K562 (cell line): ENCODE measurements at regions not wholly inside any gene's neighbourhood (a gene's known extent, or its start where the extent isn't known, plus 50 kb on each side); places are given as distances from the start of the nearest gene placed in this dataset.

Experiments
- ATAC-seq: fragments of 200-7000 bp; cut with Tn5 transposase; 3 replicates; pipeline ENCODE4 v1.9.1; 2020; ENCODE audit warnings: moderate library complexity
- BruUV-seq: library from RNA; stranded (reverse); fragments of 400-500 nt; replicated peaks from 2 replicates; lab custom pipeline; 2021; lab: Mats Ljungman, UMichigan
- CTCF ChIA-PET: fragments of 300-600 bp; formaldehyde crosslinking; extraction: SDS; loops from one replicate; lab custom pipeline; 2021; ENCODE audit warnings: low intra/inter-chr PET ratio; lab: Yijun Ruan, JAX
- POLR2A ChIA-PET: fragments of 300-600, 350-650 bp; sonication (Branson Sonifier 250); formaldehyde crosslinking; extraction: SDS; loops from one replicate; lab custom pipeline; 2021; ENCODE audit warnings: antibody characterized with exemption, inconsistent platforms; lab: Yijun Ruan, JAX
- DNase-seq, 4 experiments: peaks; one replicate each; pipeline versions ENCODE4 v3.0.0 to v3.0.0-alpha.2; 2011 to 2018; ENCODE audit warnings: low spot score in 3 of 4, mixed read lengths in 3 of 4; ENCODE audit errors: extremely low read depth in 1 of 4
- FAIRE-seq: peaks from 2 replicates; lab custom pipeline; 2011; peaks lifted over from hg19 to GRCh38; lab: Jason Lieb, UNC
- H2AFZ ChIP-seq: 2 replicates; pipeline ENCODE4 v1.6.0; 2011; ENCODE audit warnings: low read depth, low read length, control low read depth, inconsistent platforms
- H3K27ac ChIP-seq: fragments of 200-600 bp; 3 replicates; pipeline ENCODE4 v1.8.0; 2011; ENCODE audit warnings: low read depth, mild to moderate bottlenecking, control low read depth, inconsistent platforms, low read length, moderate library complexity, mixed read lengths; ENCODE audit errors: extremely low read depth
- H3K27me3 ChIP-seq, 2 experiments: fragments of 300-600 bp in 1 of 2; 2 replicates in 1 of 2; 3 replicates in 1 of 2; pipeline versions ENCODE4 v1.6.0 to v1.8.0; 2011; ENCODE audit warnings: inconsistent platforms in 2 of 2, low read length in 2 of 2, mild to moderate bottlenecking in 1 of 2, mixed read lengths in 1 of 2, moderate library complexity in 1 of 2; ENCODE audit not compliant: control insufficient read depth in 2 of 2, insufficient read depth in 2 of 2
- H3K36me3 ChIP-seq: fragments of 300-600 bp; 3 replicates; pipeline ENCODE4 v1.8.0; 2011; ENCODE audit warnings: mild to moderate bottlenecking, low read length, inconsistent platforms; ENCODE audit not compliant: control insufficient read depth, insufficient read depth
- H3K4me1 ChIP-seq, 2 experiments: fragments of 200-600 bp in 1 of 2; replicated peaks in 1 of 2; 2 replicates in 1 of 2; 3 replicates in 1 of 2; pipeline versions ENCODE4 v1.5.1 to v1.8.0; 2011; ENCODE audit warnings: inconsistent platforms in 2 of 2, low read length in 2 of 2, mild to moderate bottlenecking in 1 of 2, mixed read lengths in 1 of 2, moderate library complexity in 1 of 2; ENCODE audit not compliant: control insufficient read depth in 2 of 2, insufficient read depth in 2 of 2
- H3K4me2 ChIP-seq: 2 replicates; pipeline ENCODE4 v1.6.1; 2011; ENCODE audit warnings: low read length, control low read depth, inconsistent platforms, mixed read lengths; ENCODE audit not compliant: insufficient read depth
- H3K4me3 ChIP-seq: fragments of 200-600 bp; sonication (generic), shearing (Covaris generic); 2 replicates; pipeline ENCODE4 v1.5.1; 2016; ENCODE audit warnings: control low read depth, inconsistent platforms
- H3K79me2 ChIP-seq: fragments of 200-600 bp; 3 replicates; pipeline ENCODE4 v1.8.0; 2011; ENCODE audit warnings: low read length, inconsistent platforms; ENCODE audit not compliant: control insufficient read depth, insufficient read depth
- H3K9ac ChIP-seq, 2 experiments: 2 replicates each; pipeline versions ENCODE4 v1.6.0 to v1.6.1; 2011; ENCODE audit warnings: low read depth in 2 of 2, low read length in 2 of 2, control low read depth in 1 of 2, inconsistent platforms in 1 of 2, mild to moderate bottlenecking in 1 of 2, mixed read lengths in 1 of 2; ENCODE audit not compliant: insufficient read depth in 1 of 2
- H3K9me1 ChIP-seq: one replicate; pipeline ENCODE4 v1.6.0; 2011; ENCODE audit warnings: inconsistent platforms, mild to moderate bottlenecking, low read length, moderate library complexity; ENCODE audit not compliant: control insufficient read depth, insufficient read depth
- H3K9me3 ChIP-seq: replicated peaks from 2 replicates; pipeline ENCODE4 v1.5.1; 2011; ENCODE audit warnings: low read depth, low read length, inconsistent platforms; ENCODE audit not compliant: control insufficient read depth, insufficient read depth
- H4K20me1 ChIP-seq: replicated peaks from 2 replicates; pipeline ENCODE4 v1.6.1; 2011; ENCODE audit warnings: low read length, inconsistent platforms, mixed read lengths; ENCODE audit not compliant: control insufficient read depth, insufficient read depth
- BDP1 ChIP-seq: IDR thresholded peaks from 3 replicates; pipeline ENCODE4 v1.6.1; 2011; ENCODE audit not compliant: insufficient read length, insufficient read depth
- CXXC5 ChIP-seq: fragments of 250-450 bp; sonication (Bioruptor Pico); IDR thresholded peaks from 2 replicates; pipeline ENCODE4 v1.8.0; 2022; ENCODE audit warnings: inconsistent platforms, mild to moderate bottlenecking, moderate library complexity
- DPF2 ChIP-seq: fragments of 450-650 bp; IDR thresholded peaks from 2 replicates; pipeline ENCODE4 v1.6.1; 2016
- GATA2 ChIP-seq: sonication (generic); formaldehyde crosslinking; IDR thresholded peaks from 2 replicates; pipeline ENCODE4 v1.4.0; 2020; ENCODE audit warnings: mild to moderate bottlenecking, missing genetic modification reagents
- HDAC3 ChIP-seq: fragments of 450-650 bp; IDR thresholded peaks from 2 replicates; pipeline ENCODE4 v1.6.1; 2018; ENCODE audit warnings: borderline replicate concordance, mild to moderate bottlenecking, moderate library complexity; ENCODE audit not compliant: partially characterized antibody
- ID3 ChIP-seq, 2 experiments: fragments of 250-450 bp in 1 of 2; fragments of 450-650 bp in 1 of 2; sonication (Bioruptor Pico) in 1 of 2; IDR thresholded peaks; 2 replicates each; pipeline versions ENCODE4 v1.6.1 to v1.8.0; 2016 to 2021; ENCODE audit warnings: mild to moderate bottlenecking in 2 of 2, moderate library complexity in 2 of 2, missing compliant biosample characterization in 1 of 2, missing genetic modification characterization in 1 of 2
- JUN ChIP-seq, 2 experiments: sonication (generic) in 1 of 2; formaldehyde crosslinking in 1 of 2; IDR thresholded peaks; 2 replicates each; pipeline versions ENCODE4 v1.6.1 to v1.8.0; 2012 to 2022; ENCODE audit warnings: borderline replicate concordance in 2 of 2, mild to moderate bottlenecking in 2 of 2, improper control_type of control experiment in 1 of 2, low read depth in 1 of 2, low read length in 1 of 2, missing genetic modification reagents in 1 of 2
- MEIS2 ChIP-seq: fragments of 450-650 bp; IDR thresholded peaks from 2 replicates; pipeline ENCODE4 v1.6.1; 2014; ENCODE audit warnings: mild to moderate bottlenecking; ENCODE audit not compliant: partially characterized antibody
- MTA1 ChIP-seq: fragments of 450-650 bp; IDR thresholded peaks from 2 replicates; pipeline ENCODE4 v1.6.1; 2017; ENCODE audit warnings: borderline replicate concordance
- MXD1 ChIP-seq: fragments of 250-450 bp; sonication (Bioruptor Pico); IDR thresholded peaks from 2 replicates; pipeline ENCODE4 v1.8.0; 2021; ENCODE audit warnings: borderline replicate concordance, mild to moderate bottlenecking, moderate library complexity; ENCODE audit not compliant: poor library complexity, severe bottlenecking
- NEUROD1 ChIP-seq: fragments of 150-350 bp; IDR thresholded peaks from 2 replicates; pipeline ENCODE4 v1.6.1; 2014; ENCODE audit warnings: borderline replicate concordance, low read length, low read depth; ENCODE audit not compliant: partially characterized antibody
- NR2C2 ChIP-seq, 2 experiments: fragments of 200-800 bp in 1 of 2; sonication (Bioruptor generic) in 1 of 2; sonication (generic) in 1 of 2; formaldehyde crosslinking in 1 of 2; IDR thresholded peaks; 2 replicates each; pipeline versions ENCODE4 v1.6.1 to v1.8.0; 2016 to 2022; ENCODE audit warnings: mild to moderate bottlenecking in 1 of 2, missing compliant biosample characterization in 1 of 2, missing genetic modification characterization in 1 of 2, missing genetic modification reagents in 1 of 2
- PML ChIP-seq: IDR thresholded peaks from 2 replicates; pipeline ENCODE4 v1.6.1; 2012; ENCODE audit warnings: low read length, inconsistent platforms
- POLR2AphosphoS5 ChIP-seq: IDR thresholded peaks from 2 replicates; pipeline ENCODE4 v1.6.1; 2011; ENCODE audit warnings: mild to moderate bottlenecking, low read depth, low read length, moderate library complexity; ENCODE audit not compliant: control insufficient read depth, insufficient read depth
- SMAD4 ChIP-seq: fragments of 250-450 bp; sonication (Bioruptor Pico); conservative IDR thresholded peaks from 2 replicates; pipeline ENCODE4 v1.8.0; 2021; ENCODE audit warnings: inconsistent platforms, mild to moderate bottlenecking, moderate library complexity
- SMARCC2 ChIP-seq: fragments of 450-650 bp; IDR thresholded peaks from 2 replicates; pipeline ENCODE4 v1.6.1; 2017; ENCODE audit warnings: antibody characterized with exemption, moderate library complexity, mild to moderate bottlenecking, low read depth
- SOX6 ChIP-seq: fragments of 450-650 bp; IDR thresholded peaks from 2 replicates; pipeline ENCODE4 v1.6.1; 2014; ENCODE audit warnings: mild to moderate bottlenecking
- TBL1XR1 ChIP-seq, 2 experiments: IDR thresholded peaks; 2 replicates each; pipeline ENCODE4 v1.6.1; 2012; ENCODE audit warnings: improper control_type of control experiment in 2 of 2, low read length in 2 of 2, mild to moderate bottlenecking in 1 of 2
- TEAD1 ChIP-seq, 2 experiments: fragments of 450-650 bp in 1 of 2; sonication (generic) in 1 of 2; formaldehyde crosslinking; IDR thresholded peaks; 2 replicates each; pipeline versions ENCODE4 v1.4.0 to v1.8.0; 2020 to 2022; ENCODE audit warnings: mild to moderate bottlenecking in 2 of 2, missing genetic modification reagents in 1 of 2
- ZNF124 ChIP-seq: sonication (generic); formaldehyde crosslinking; IDR thresholded peaks from 2 replicates; pipeline ENCODE4 v1.8.1; 2022; ENCODE audit warnings: missing genetic modification reagents
- ZNF57 ChIP-seq: fragments of 450-650 bp; formaldehyde crosslinking; IDR thresholded peaks from 2 replicates; pipeline ENCODE4 v1.4.0; 2020; ENCODE audit warnings: mild to moderate bottlenecking, moderate library complexity
- WGBS: fragments of 100-300 bp; shearing (Covaris generic); methylation state at CpG from one replicate; pipeline ENCODE4 v1.1.6; 2016; ENCODE audit warnings: low coverage, mixed read lengths; ENCODE audit not compliant: insufficient coverage; ENCODE audit errors: missing lambda C conversion rate; 5-methylcytosine and 5-hydroxymethylcytosine counted together
- in situ Hi-C: fragments of 300-500 bp; cut with MboI; formaldehyde crosslinking; loops from 4 replicates; pipeline ENCODE4 v1.15.0; 2018; ENCODE audit warnings: inconsistent platforms, mixed read lengths
- intact Hi-C: fragments of 100-400 bp; cut with micrococcal nuclease; formaldehyde crosslinking; loops from 2 replicates; pipeline ENCODE4 v1.14.2; 2022

- FAIRE-seq (peak; percentile 46), ATAC-seq (peak; percentile 76), DNase-seq (peak; percentile 26 to 85 (median 54))
- BruUV-seq, result no TSS peak
- Histone ChIP-seq H3K27me3 (no peaks in the 10 kb centered on the region), H3K79me2 (no peaks in the 10 kb centered on the region; the same call in 2 of the 3 replicates), H3K27ac (peak overlapping the region; percentile 48), H4K20me1 (no peaks in the 10 kb centered on the region), H2AFZ (peak overlapping the region; percentile 66), H3K4me3 (no peak overlapping the region), H3K9me1 (no peaks in the 10 kb centered on the region), H3K4me2 (peak overlapping the region; percentile 57), H3K4me1 (peaks cover 18 to 46% of the 10 kb centered on the region in 2 experiments), H3K9me3 (no peaks in the 10 kb centered on the region), H3K9ac (peak overlapping the region; percentile 33 to 69; a peak in 2 of 4 replicates), H3K36me3 (no peaks in the 10 kb centered on the region; the same call in 2 of the 3 replicates)
- WGBS, result 5% methylated on average over 9 of the region's 9 CpGs
- in situ Hi-C loops, result no loop called here
- intact Hi-C loops, result loop anchor here (1.0 to 10.0 kb wide), 4 partner anchors 58 to 498 kb away; no protein-coding TSS in a partner anchor
- ChIA-PET CTCF (no interaction called here), POLR2A (interaction anchor here (1.2 kb wide), 1 partner anchor 11 kb away, joined by 3 read pairs; no protein-coding TSS in a partner anchor)
- TF ChIP-seq NR2C2 (CRISPR knock-in tag; IDR thresholded peaks at IDR 0.05) (no peak), NR2C2 (tag; IDR thresholded peaks at IDR 0.05) (0 out of 2 replicates have a peak, but pooled peaks have one; percentile 26), ZNF124 (no peak), NEUROD1 (peak; percentile 39), JUN (IDR thresholded peaks at IDR 0.05; ENCODE audit: borderline replicate concordance, low read depth, low read length) (no peak), JUN (CRISPR knock-in tag; IDR thresholded peaks at IDR 0.05; ENCODE audit: borderline replicate concordance) (no peak), TEAD1 (CRISPR knock-in tag; IDR thresholded peaks at IDR 0.05) (0 out of 4 replicates have a peak, but pooled peaks of 1 of the 2 experiments have one; percentile 7), SMARCC2 (peak; percentile 73; the same call in 1 of the 2 replicates), ZNF57 (CRISPR knock-in tag) (no peak), GATA2 (CRISPR knock-in tag) (peak; percentile 39), PML (peak; percentile 66; the same call in 1 of the 2 replicates), MTA1 (peak; percentile 48; the same call in 1 of the 2 replicates), HDAC3 (peak; percentile 61), CXXC5 (CRISPR knock-in tag) (peak; percentile 86), MXD1 (CRISPR knock-in tag) (no peak), MEIS2 (peak; percentile 68), ID3 (CRISPR knock-in tag; IDR thresholded peaks at IDR 0.05) (no peak), ID3 (tag; IDR thresholded peaks at IDR 0.05) (0 out of 2 replicates have a peak, but pooled peaks have one; percentile 36), SOX6 (peak; percentile 88), BDP1 (no peak), SMAD4 (peak; percentile 90), POLR2AphosphoS5 (peak; percentile 77), TBL1XR1 (IDR thresholded peaks at IDR 0.05; ENCODE audit: low read length in 2 of 2) (peak in 1 of 2 experiments; percentile 48; a peak in 1 of 4 replicates), DPF2 (peak; percentile 89)
Measured at GRCh38 chr2:12434630-12435098, 282.1 kb upstream of the TRIB2 start.
